Mesothelial cell of epicardium (in vitro differentiated cells): ENCODE measurements at regions not wholly inside any gene's neighbourhood (a gene's known extent, or its start where the extent isn't known, plus 50 kb on each side); places are given as distances from the start of the nearest gene placed in this dataset.

ENCODE experiments used
- DNase-seq, 2 experiments: peaks; one replicate each; pipeline ENCODE4 v3.0.0; 2021; ENCODE audit warnings: low spot score in 2 of 2; ENCODE audit not compliant: unreplicated experiment in 2 of 2
- H3K27ac Mint-ChIP-seq: 2 replicates; pipeline ENCODE4 v1.8.0; 2021; ENCODE audit warnings: mixed read lengths
- H3K27me3 Mint-ChIP-seq: 2 replicates; pipeline ENCODE4 v1.8.0; 2021; ENCODE audit warnings: low read depth, mixed read lengths
- H3K36me3 Mint-ChIP-seq: 2 replicates; pipeline ENCODE4 v1.8.0; 2021; ENCODE audit warnings: mixed read lengths
- H3K4me1 Mint-ChIP-seq: 2 replicates; pipeline ENCODE4 v1.8.0; 2021; ENCODE audit warnings: mixed read lengths
- H3K4me3 Mint-ChIP-seq: 2 replicates; pipeline ENCODE4 v1.8.0; 2021; ENCODE audit warnings: mild to moderate bottlenecking, moderate library complexity, mixed read lengths
- H3K9me3 Mint-ChIP-seq: 2 replicates; pipeline ENCODE4 v1.8.0; 2021; ENCODE audit warnings: mixed read lengths
- CTCF ChIP-seq: fragments of 200-600 bp; sonication (generic); IDR thresholded peaks from one replicate; pipeline ENCODE4 v1.5.0; 2021; ENCODE audit warnings: antibody characterized with exemption; ENCODE audit not compliant: unreplicated experiment

DNA sequence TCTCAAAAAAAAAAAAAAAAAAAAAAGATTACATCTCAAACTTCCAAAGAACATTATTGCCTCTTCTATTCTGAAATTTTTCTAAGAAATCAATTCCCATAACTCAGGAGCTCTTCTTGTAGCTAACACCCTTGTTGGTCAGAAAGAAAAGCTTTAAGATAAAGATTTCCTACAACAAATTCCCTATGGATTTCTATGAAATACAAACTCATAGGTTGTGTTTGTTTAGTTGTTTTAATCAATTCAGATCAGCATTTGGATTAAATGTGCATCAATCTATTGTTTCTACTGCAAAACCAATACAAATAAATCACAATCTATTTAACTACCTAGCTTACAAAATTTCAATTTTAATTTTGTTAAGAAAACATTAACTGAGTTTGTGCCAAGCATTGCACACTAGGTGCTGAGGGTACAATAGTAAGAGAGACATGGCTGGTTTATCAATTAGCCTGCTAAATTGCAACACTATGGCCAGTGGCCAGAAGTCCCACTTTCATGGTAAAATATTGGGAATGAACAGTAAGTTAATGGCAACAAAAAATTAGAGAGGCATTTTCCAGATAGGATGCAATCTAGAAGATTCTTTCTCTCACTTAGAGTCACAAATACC is 80.2 kb upstream of the MYCN start:
- H3K4me1 Mint-ChIP-seq: peaks cover 2% of the 10 kb centered on the region
- H3K4me3 Mint-ChIP-seq: no peak overlapping the region
- H3K27me3 Mint-ChIP-seq: no peaks in the 10 kb centered on the region
- peaks cover 3% of the 10 kb centered on the region for H3K9me3 Mint-ChIP-seq
- no peak for DNase-seq
- H3K36me3 Mint-ChIP-seq: no peaks in the 10 kb centered on the region
- no peak overlapping the region for H3K27ac Mint-ChIP-seq
- no peak for TF ChIP-seq CTCF

DNA sequence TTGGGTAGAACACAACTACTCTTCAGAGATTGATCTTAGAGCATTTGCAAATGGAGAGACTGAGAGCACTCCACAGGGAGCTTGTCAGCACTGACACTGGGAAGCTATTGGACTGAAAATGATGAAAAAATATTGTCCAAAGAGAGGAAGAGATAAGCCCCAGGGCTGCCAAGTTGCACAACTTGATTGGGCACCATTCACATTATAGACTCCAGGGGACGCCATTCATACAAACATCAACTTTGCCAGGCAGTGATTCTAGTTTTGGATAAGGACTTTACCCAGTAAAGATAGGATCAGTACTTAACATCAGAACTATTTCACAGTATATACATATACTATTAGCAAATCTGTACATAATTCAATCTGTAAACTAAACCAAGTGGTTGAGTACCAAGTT is 79.6 kb upstream of the MYCN start:
- Mint-ChIP-seq H3K4me3 (no peak overlapping the region), H3K27me3 (no peaks in the 10 kb centered on the region), H3K4me1 (peaks cover 6% of the 10 kb centered on the region), H3K9me3 (peaks cover 3% of the 10 kb centered on the region), H3K27ac (no peak overlapping the region), H3K36me3 (no peaks in the 10 kb centered on the region)
- DNase-seq: no peak
- TF ChIP-seq CTCF: no peak

- DNase-seq: no peak
- H3K9me3 Mint-ChIP-seq: peaks cover 2% of the 10 kb centered on the region
- no peaks in the 10 kb centered on the region for H3K36me3 Mint-ChIP-seq
- H3K4me1 Mint-ChIP-seq: peaks cover 7% of the 10 kb centered on the region
- no peak overlapping the region for H3K27ac Mint-ChIP-seq
- TF ChIP-seq CTCF: no peak
- no peaks in the 10 kb centered on the region for H3K27me3 Mint-ChIP-seq
- no peak overlapping the region for H3K4me3 Mint-ChIP-seq
Measured at GRCh38 chr2:15861172-15861822, 79.1 kb upstream of the MYCN start.

DNA sequence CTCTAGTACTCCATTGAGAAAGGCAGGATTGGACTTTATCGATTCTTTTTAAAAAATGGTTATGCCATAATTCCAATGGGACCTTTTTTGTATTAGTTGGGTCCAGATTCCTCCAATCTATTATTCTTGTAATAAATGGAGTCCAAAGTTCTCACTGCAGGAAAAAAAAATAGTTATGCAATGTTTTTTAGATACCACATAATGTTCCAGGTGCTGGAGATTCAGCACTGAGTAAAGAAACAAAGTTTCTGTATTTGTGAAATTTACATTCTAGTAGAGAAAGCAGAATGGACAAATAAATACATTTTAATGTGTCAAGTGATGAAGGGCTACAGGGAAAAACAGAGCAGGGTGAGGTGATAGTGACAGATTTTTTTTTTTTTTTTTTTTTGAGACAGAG is 78.5 kb upstream of the MYCN start:
- peaks cover 5% of the 10 kb centered on the region for H3K9me3 Mint-ChIP-seq
- H3K4me1 Mint-ChIP-seq: peaks cover 12% of the 10 kb centered on the region
- no peaks in the 10 kb centered on the region for H3K27me3 Mint-ChIP-seq
- no peak for TF ChIP-seq CTCF
- no peaks in the 10 kb centered on the region for H3K36me3 Mint-ChIP-seq
- no peak overlapping the region for H3K4me3 Mint-ChIP-seq
- DNase-seq: no peak
- H3K27ac Mint-ChIP-seq: no peak overlapping the region

DNA sequence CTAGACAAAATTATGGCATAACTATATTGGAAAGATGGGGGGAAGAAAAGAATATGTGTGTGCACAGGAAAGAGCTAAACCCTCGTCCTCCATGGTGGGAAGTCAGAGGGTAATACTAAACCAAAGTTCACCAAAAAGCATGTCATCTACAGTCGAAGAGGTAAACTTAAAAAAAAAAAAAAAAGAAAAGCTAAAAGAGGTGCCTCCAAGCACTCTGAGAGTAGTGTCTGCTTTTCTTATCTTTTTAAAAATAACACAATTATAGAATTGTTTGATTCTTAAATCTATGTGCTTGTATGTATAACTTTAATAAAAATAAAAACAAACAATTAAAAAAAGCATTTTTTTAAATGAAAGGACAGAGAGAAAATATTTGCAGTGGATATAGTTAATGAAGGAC is 77.3 kb upstream of the MYCN start:
- Mint-ChIP-seq H3K9me3 (peaks cover 5% of the 10 kb centered on the region), H3K27ac (no peak overlapping the region), H3K4me3 (no peak overlapping the region), H3K4me1 (peaks cover 12% of the 10 kb centered on the region), H3K27me3 (no peaks in the 10 kb centered on the region), H3K36me3 (peaks cover 2% of the 10 kb centered on the region)
- no peak for DNase-seq
- TF ChIP-seq CTCF: no peak
